HG03378 (cell line): ENCODE measurements at regions not wholly inside any gene's neighbourhood (a gene's known extent, or its start where the extent isn't known, plus 50 kb on each side); places are given as distances from the start of the nearest gene placed in this dataset.
A peak's percentile ranks its signal among the peaks of the same experiment; 100 is the strongest.
"Not testable (repeated sequence)": the region's sequence is repeated elsewhere in the genome, so short reads cannot be mapped to it uniquely, and the experiment has no call there.

Experiments
- ATAC-seq: cut with Tn5 transposase; IDR thresholded peaks from one replicate; pipeline ENCODE4 v1.9.1; 2021; ENCODE audit warnings: mild to moderate bottlenecking, moderate library complexity; ENCODE audit not compliant: unreplicated experiment

GRCh38 chr1:176396604-176397395 lies 66.2 kb upstream of the PAPPA2 start:
- ATAC-seq, result not testable (repeated sequence)

GRCh38 chr1:176391621-176392020 lies 71.4 kb upstream of the PAPPA2 start:
- ATAC-seq, result no peak

- no peak for ATAC-seq
These were observed 78.1 kb upstream of the PAPPA2 start for GRCh38 chr1:176384841-176385240.

GRCh38 chr1:176382163-176382562 lies 80.8 kb upstream of the PAPPA2 start:
- no peak for ATAC-seq

- no peak for ATAC-seq
These were observed 83.2 kb upstream of the PAPPA2 start for GRCh38 chr1:176379626-176380339.

GRCh38 chr1:176374967-176375569 lies 87.9 kb upstream of the PAPPA2 start:
- peak; percentile 91 for ATAC-seq

GRCh38 chr1:176364236-176364905 lies 98.6 kb upstream of the PAPPA2 start:
- ATAC-seq, result no peak

GRCh38 chr1:176349135-176349715 lies 113.8 kb upstream of the PAPPA2 start:
- not testable (repeated sequence) for ATAC-seq

GRCh38 chr1:176341656-176342055 lies 121.3 kb upstream of the PAPPA2 start:
- ATAC-seq, result no peak

GRCh38 chr1:176338877-176339276 lies 124.1 kb upstream of the PAPPA2 start:
- no peak for ATAC-seq

GRCh38 chr1:176330782-176331181 lies 123.7 kb upstream of the COP1 start:
- no peak for ATAC-seq

GRCh38 chr1:176325664-176326063 lies 118.6 kb upstream of the COP1 start:
- ATAC-seq, result no peak

- ATAC-seq, result no peak
These were observed 116.4 kb upstream of the COP1 start for GRCh38 chr1:176323472-176323871.

GRCh38 chr1:176315519-176316220 lies 108.6 kb upstream of the COP1 start:
- peak; percentile 92 for ATAC-seq

- ATAC-seq, result not testable (repeated sequence)
These were observed 89.5 kb upstream of the COP1 start for GRCh38 chr1:176296602-176297001.

- no peak for ATAC-seq
These were observed 78.9 kb upstream of the COP1 start for GRCh38 chr1:176285996-176286395.

GRCh38 chr1:176271572-176271971 lies 64.5 kb upstream of the COP1 start:
- no peak for ATAC-seq
